ENCODE measurements at regions not wholly inside any gene's neighbourhood (a gene's known extent, or its start where the extent isn't known, plus 50 kb on each side); places are given as distances from the start of the nearest gene placed in this dataset.
A peak's percentile ranks its signal among the peaks of the same experiment; 100 is the strongest.

DNA sequence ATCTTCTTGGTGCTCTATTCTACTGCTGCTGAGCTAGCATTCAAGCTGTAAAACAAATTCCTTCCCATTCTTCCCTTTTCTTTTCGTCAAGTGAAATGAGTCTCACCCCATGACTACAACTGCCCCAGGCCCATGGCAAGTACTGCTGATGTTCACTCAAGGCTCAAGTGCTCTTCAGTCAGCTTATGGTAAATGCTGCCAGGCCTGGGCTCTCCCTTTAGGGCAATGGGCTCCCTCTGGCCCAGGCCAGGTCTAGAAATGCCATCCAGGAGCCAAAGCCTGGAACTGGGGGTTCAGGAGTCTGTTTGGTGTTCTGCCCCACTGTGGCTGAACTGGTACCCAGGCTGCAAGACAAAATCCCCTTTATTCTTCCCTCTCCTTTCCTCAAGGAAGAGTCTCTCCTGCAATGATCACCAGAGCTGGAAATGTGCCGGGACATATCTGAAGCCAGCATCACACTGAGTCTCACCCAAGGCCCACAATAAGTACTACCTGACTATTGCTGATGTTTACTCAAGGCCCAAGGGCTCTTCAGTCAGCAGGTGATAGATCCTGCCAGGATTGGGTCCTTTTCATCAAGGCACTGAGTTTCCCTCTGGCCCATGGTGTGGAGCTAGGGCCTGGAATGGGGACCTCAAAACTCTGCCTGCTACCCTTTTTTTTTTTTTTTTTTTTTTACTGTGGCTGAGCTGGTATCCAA lies 205.0 kb upstream of the STAC start:
- Histone ChIP-seq H3K27ac (ENCODE audit: low read depth in 2 of 2, low read length in 1 of 2) (no peak overlapping the region), H3K4me2 (no peak overlapping the region), H3K4me3 (ENCODE audit: low read depth in 2 of 2, low read length in 1 of 2) (no peak overlapping the region), H3K79me2 (ENCODE audit: insufficient read depth) (no peaks in the 10 kb centered on the region), H3F3A (replicated peaks; ENCODE audit: insufficient read depth) (peaks cover 4% of the 10 kb centered on the region), H2AFZ (ENCODE audit: low read depth) (no peak overlapping the region), H3K9me2 (no peaks in the 10 kb centered on the region), H3K9ac (no peak overlapping the region), H3K36me3 (replicated peaks in 1 of 2; ENCODE audit: control insufficient read depth in 1 of 2, insufficient read depth in 2 of 2, low read length in 1 of 2) (no peaks in the 10 kb centered on the region), H3K4me1 (ENCODE audit: control insufficient read depth in 1 of 2, insufficient read depth in 2 of 2, low read depth in 1 of 2, low read length in 1 of 2) (peaks cover 0 to 4% of the 10 kb centered on the region in 2 experiments; a peak in 2 of 4 replicates), H4K20me1 (ENCODE audit: insufficient read depth) (no peaks in the 10 kb centered on the region), H3K9me3 (no peaks in the 10 kb centered on the region), H3K27me3 (ENCODE audit: insufficient read depth) (no peaks in the 10 kb centered on the region)
- ChIA-PET CTCF (no interaction called here), POLR2A (no interaction called here)
- WGBS (ENCODE audit: low lambda C conversion rate) = 100% methylated on average over 2 of the region's 2 CpGs
- no peak for TF ChIP-seq SIN3A (IDR thresholded peaks at IDR 0.05; ENCODE audit: borderline replicate concordance, low read depth, low read length)
- no peak for DNase-seq

DNA sequence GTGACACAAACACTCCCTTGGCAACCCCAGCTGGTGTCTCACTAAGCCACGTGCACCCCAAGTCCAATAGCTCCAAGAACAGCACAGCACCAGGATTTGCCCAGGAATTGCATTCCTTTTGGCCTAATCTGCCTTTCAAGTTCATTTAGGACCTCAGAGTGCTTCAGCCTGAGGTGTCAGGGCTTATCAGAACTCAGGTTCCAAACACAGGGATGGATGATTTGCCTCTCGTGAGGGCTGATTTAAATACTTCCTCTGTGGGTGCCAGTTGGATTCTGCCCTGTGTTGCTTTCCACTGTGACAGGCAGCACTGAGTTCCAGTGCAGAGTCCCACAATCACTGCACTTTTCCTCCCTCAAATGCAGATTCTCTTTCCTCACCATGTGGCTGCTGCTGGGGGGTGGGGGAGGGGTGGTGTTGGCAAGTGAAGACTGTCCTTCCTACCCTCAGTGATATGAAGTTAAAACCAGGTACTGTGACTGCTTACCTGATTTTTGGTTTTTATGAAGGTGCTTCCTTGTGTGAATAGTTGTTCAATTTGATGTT lies 204.3 kb upstream of the STAC start:
- Histone ChIP-seq H3K4me3 (ENCODE audit: low read depth in 2 of 2, low read length in 1 of 2) (no peak overlapping the region), H3K27ac (ENCODE audit: low read depth in 2 of 2, low read length in 1 of 2) (no peak overlapping the region), H3K9me2 (no peaks in the 10 kb centered on the region), H3K79me2 (ENCODE audit: insufficient read depth) (no peaks in the 10 kb centered on the region), H3K9me3 (no peaks in the 10 kb centered on the region), H3K4me1 (ENCODE audit: control insufficient read depth in 1 of 2, insufficient read depth in 2 of 2, low read depth in 1 of 2, low read length in 1 of 2) (peaks cover 0 to 4% of the 10 kb centered on the region in 2 experiments; a peak in 2 of 4 replicates), H3F3A (replicated peaks; ENCODE audit: insufficient read depth) (peaks cover 4% of the 10 kb centered on the region), H3K27me3 (ENCODE audit: insufficient read depth) (no peaks in the 10 kb centered on the region), H2AFZ (ENCODE audit: low read depth) (no peak overlapping the region), H3K9ac (no peak overlapping the region), H3K36me3 (replicated peaks in 1 of 2; ENCODE audit: control insufficient read depth in 1 of 2, insufficient read depth in 2 of 2, low read length in 1 of 2) (no peaks in the 10 kb centered on the region), H3K4me2 (no peak overlapping the region), H4K20me1 (ENCODE audit: insufficient read depth) (no peaks in the 10 kb centered on the region)
- no peak for DNase-seq
- 88% methylated on average over 2 of the region's 2 CpGs for WGBS (ENCODE audit: low lambda C conversion rate)
- POLR2A ChIA-PET = no interaction called here
- TF ChIP-seq ELF1 (IDR thresholded peaks at IDR 0.05) (no peak), MEF2A (IDR thresholded peaks at IDR 0.05; ENCODE audit: borderline replicate concordance, low read depth) (no peak), TAF1 (IDR thresholded peaks at IDR 0.05; ENCODE audit: borderline replicate concordance, low read depth, low read length) (no peak), SIN3A (IDR thresholded peaks at IDR 0.05; ENCODE audit: borderline replicate concordance, low read depth, low read length) (no peak), RCOR1 (IDR thresholded peaks at IDR 0.05; ENCODE audit: low read length) (no peak), RAD21 (IDR thresholded peaks at IDR 0.05; ENCODE audit: low read length) (no peak)
- TF ChIP-seq, protein P1, sequence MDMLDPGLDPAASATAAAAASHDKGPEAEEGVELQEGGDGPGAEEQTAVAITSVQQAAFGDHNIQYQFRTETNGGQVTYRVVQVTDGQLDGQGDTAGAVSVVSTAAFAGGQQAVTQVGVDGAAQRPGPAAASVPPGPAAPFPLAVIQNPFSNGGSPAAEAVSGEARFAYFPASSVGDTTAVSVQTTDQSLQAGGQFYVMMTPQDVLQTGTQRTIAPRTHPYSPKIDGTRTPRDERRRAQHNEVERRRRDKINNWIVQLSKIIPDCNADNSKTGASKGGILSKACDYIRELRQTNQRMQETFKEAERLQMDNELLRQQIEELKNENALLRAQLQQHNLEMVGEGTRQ (IDR thresholded peaks at IDR 0.05; ENCODE audit: borderline replicate concordance, low read depth, low read length) = no peak
- TF ChIP-seq, protein P2, sequence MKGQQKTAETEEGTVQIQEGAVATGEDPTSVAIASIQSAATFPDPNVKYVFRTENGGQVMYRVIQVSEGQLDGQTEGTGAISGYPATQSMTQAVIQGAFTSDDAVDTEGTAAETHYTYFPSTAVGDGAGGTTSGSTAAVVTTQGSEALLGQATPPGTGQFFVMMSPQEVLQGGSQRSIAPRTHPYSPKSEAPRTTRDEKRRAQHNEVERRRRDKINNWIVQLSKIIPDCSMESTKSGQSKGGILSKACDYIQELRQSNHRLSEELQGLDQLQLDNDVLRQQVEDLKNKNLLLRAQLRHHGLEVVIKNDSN (IDR thresholded peaks at IDR 0.05; ENCODE audit: borderline replicate concordance, low read depth) = no peak
- CTCF ChIA-PET = no interaction called here

GRCh38 chr3:36178018-36178417 lies 202.3 kb upstream of the STAC start:
- Histone ChIP-seq H3K4me2 (peak overlapping the region; percentile 27; the same call in 1 of the 2 replicates), H3F3A (replicated peaks; ENCODE audit: insufficient read depth) (peaks cover 4% of the 10 kb centered on the region), H3K4me1 (ENCODE audit: control insufficient read depth in 1 of 2, insufficient read depth in 2 of 2, low read depth in 1 of 2, low read length in 1 of 2) (peaks cover 0 to 4% of the 10 kb centered on the region in 2 experiments; a peak in 2 of 4 replicates), H3K9ac (no peak overlapping the region), H4K20me1 (ENCODE audit: insufficient read depth) (no peaks in the 10 kb centered on the region), H3K27ac (ENCODE audit: low read depth in 2 of 2, low read length in 1 of 2) (peak overlapping the region; percentile 36 to 76; a peak in 3 of 4 replicates), H3K9me3 (no peaks in the 10 kb centered on the region), H3K27me3 (ENCODE audit: insufficient read depth) (no peaks in the 10 kb centered on the region), H3K36me3 (replicated peaks in 1 of 2; ENCODE audit: control insufficient read depth in 1 of 2, insufficient read depth in 2 of 2, low read length in 1 of 2) (no peaks in the 10 kb centered on the region), H3K9me2 (no peaks in the 10 kb centered on the region), H2AFZ (ENCODE audit: low read depth) (no peak overlapping the region), H3K79me2 (ENCODE audit: insufficient read depth) (no peaks in the 10 kb centered on the region), H3K4me3 (ENCODE audit: low read depth in 2 of 2, low read length in 1 of 2) (no peak overlapping the region)
- ChIA-PET POLR2A (no interaction called here), CTCF (interaction anchor here (0.6 kb wide), 1 partner anchor 55 kb away, joined by 3 read pairs; no protein-coding TSS in a partner anchor)
- DNase-seq = no peak
- WGBS (ENCODE audit: low lambda C conversion rate) = 19% methylated on average over 1 of the region's 1 CpG
- TF ChIP-seq, protein P3, sequence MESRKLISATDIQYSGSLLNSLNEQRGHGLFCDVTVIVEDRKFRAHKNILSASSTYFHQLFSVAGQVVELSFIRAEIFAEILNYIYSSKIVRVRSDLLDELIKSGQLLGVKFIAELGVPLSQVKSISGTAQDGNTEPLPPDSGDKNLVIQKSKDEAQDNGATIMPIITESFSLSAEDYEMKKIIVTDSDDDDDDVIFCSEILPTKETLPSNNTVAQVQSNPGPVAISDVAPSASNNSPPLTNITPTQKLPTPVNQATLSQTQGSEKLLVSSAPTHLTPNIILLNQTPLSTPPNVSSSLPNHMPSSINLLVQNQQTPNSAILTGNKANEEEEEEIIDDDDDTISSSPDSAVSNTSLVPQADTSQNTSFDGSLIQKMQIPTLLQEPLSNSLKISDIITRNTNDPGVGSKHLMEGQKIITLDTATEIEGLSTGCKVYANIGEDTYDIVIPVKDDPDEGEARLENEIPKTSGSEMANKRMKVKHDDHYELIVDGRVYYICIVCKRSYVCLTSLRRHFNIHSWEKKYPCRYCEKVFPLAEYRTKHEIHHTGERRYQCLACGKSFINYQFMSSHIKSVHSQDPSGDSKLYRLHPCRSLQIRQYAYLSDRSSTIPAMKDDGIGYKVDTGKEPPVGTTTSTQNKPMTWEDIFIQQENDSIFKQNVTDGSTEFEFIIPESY (IDR thresholded peaks at IDR 0.05; ENCODE audit: borderline replicate concordance, low read depth) = no peak
- TF ChIP-seq NRF1 (IDR thresholded peaks at IDR 0.05; ENCODE audit: low read depth, low read length) (no peak), SIN3A (IDR thresholded peaks at IDR 0.05; ENCODE audit: borderline replicate concordance, low read depth, low read length) (no peak), GABPA (IDR thresholded peaks at IDR 0.05; ENCODE audit: low read depth) (no peak), FOSL2 (IDR thresholded peaks at IDR 0.05; ENCODE audit: borderline replicate concordance, low read depth) (peak; percentile 36; the same call in 1 of the 2 replicates), JUND (IDR thresholded peaks at IDR 0.05) (peak; percentile 22; the same call in 1 of the 2 replicates), TEAD4 (IDR thresholded peaks at IDR 0.05; ENCODE audit: borderline replicate concordance, insufficient read depth) (no peak), PBX3 (IDR thresholded peaks at IDR 0.05) (peak; percentile 48), TCF12 (IDR thresholded peaks at IDR 0.05) (peak; percentile 79), FOXJ3 (CRISPR knock-in tag; IDR thresholded peaks at IDR 0.05) (no peak)
